ENCODE measurements at regions not wholly inside any gene's neighbourhood (a gene's known extent, or its start where the extent isn't known, plus 50 kb on each side); places are given as distances from the start of the nearest gene placed in this dataset.

DNA sequence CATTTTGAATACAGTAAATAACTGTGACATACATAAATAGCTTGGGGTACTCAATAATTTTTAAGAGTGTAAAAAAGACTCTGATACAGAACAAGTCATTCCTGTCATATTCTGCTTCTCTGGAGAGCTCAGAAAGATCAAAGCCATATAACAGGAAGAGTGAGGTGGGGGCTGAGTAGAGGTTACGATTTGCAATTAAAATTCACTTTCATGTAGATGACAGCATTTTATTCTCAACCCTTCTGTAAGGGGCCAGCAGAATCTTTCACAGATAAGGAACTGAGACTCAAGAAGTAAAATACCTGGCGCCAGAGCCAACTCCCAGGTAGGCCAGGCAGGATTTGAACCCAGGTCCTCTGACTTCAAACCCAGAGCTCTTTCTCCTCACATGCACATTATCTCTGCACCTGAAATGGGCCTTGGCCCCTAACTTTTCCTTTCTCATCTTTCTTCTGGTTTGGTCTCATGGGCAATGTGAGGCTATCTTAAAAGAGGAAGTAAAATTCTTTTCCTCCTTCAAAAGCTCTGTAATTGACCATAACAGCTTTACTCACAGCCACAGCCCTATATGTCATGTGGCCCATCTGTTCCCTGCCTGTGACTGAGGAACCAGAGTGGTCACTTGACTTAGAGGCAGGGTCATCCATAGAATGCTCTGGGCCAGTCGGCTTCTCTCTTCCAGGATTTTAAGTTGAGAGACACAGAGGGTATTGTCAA, 80.9 kb upstream of the SYT6 start:
- TF ChIP-seq, protein P1, sequence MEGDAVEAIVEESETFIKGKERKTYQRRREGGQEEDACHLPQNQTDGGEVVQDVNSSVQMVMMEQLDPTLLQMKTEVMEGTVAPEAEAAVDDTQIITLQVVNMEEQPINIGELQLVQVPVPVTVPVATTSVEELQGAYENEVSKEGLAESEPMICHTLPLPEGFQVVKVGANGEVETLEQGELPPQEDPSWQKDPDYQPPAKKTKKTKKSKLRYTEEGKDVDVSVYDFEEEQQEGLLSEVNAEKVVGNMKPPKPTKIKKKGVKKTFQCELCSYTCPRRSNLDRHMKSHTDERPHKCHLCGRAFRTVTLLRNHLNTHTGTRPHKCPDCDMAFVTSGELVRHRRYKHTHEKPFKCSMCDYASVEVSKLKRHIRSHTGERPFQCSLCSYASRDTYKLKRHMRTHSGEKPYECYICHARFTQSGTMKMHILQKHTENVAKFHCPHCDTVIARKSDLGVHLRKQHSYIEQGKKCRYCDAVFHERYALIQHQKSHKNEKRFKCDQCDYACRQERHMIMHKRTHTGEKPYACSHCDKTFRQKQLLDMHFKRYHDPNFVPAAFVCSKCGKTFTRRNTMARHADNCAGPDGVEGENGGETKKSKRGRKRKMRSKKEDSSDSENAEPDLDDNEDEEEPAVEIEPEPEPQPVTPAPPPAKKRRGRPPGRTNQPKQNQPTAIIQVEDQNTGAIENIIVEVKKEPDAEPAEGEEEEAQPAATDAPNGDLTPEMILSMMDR (IDR thresholded peaks at IDR 0.05): no peak
- TF ChIP-seq POLR2A (IDR thresholded peaks at IDR 0.05): no peak
